NCI-H1092 (cell line): ENCODE measurements at regions not wholly inside any gene's neighbourhood (a gene's known extent, or its start where the extent isn't known, plus 50 kb on each side); places are given as distances from the start of the nearest gene placed in this dataset.

Experiments used
- DNase-seq: peaks from one replicate; lab custom pipeline; 2025; lab: John Stamatoyannopoulos, UW

DNA sequence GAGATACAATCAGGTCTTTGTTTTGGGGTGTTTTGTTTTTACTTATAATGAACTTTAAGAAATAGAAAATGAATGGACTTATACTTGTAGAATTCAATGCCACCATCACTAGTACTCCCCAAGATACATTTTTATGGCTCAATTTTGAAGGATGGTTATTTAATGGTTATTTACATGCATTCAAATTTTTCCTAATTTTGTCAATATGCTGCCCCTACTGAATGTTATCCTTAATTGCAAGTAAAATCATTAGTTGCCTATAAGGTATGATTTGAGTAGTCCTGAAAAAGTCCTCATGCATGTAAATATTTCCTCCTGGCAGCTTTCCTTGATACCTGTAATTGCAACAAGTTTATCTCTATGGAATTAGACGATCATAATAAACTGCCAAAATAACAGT, 391.2 kb downstream of the BCAT1 start:
- DNase-seq = no peak

DNA sequence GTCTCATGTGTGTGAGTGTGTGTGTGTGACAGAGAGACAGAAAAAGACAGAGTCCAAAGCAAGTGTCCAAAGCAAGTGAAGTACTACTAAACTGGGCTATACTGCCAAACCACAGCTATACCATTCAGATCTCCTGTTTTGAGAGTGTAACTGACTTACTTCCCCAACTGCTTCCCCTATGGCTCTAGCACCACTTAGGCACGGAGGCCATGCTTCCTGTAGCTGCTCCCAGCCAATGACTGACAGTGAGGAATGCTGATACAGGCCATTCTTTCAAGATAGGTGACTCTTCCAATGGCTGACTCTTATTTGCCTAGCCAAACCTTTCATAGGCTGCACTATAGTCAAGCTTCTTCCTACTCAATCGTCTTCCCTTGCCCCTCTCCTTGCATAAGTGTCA, 393.2 kb downstream of the BCAT1 start:
- DNase-seq = no peak

DNA sequence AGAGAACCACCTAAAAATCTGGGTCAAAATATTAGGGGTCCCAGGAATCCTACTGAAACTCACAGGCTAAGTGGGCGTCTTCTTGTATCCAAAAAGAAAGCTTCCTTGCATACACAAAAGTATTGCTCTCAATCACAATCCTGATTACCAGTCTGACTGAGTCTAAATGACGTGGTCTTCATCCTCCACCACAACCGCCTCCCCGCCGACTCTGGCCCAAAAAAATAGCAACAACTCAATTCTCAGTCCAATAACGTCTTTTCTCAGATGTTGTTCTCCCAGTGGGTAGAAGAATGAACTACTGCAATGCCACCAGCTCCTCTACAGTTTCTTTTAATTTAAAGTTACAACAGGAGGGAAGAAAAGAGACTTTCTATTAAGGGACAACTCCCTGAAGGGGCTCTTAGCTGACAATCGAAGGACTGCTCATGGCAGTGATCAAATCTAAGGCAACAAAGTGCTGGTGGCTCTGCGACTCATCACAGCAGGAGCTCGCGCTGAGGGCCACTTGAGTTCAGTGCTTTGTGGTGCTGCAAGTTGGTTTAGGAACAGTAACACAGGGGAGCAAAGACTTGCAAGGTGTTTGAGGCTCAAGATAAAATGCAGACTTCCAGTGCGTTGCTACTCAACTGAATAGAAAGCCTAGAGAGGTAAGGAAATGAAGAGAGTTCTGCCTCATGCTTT, 394.1 kb downstream of the BCAT1 start:
- no peak for DNase-seq

- DNase-seq = no peak
These were observed 395.6 kb downstream of the BCAT1 start for GRCh38 chr12:24553259-24553658.

- DNase-seq = peak; percentile 27
These were observed 397.6 kb downstream of the BCAT1 start for GRCh38 chr12:24551163-24551786.

- DNase-seq = no peak
These were observed 398.3 kb downstream of the BCAT1 start for GRCh38 chr12:24550609-24551008.

DNA sequence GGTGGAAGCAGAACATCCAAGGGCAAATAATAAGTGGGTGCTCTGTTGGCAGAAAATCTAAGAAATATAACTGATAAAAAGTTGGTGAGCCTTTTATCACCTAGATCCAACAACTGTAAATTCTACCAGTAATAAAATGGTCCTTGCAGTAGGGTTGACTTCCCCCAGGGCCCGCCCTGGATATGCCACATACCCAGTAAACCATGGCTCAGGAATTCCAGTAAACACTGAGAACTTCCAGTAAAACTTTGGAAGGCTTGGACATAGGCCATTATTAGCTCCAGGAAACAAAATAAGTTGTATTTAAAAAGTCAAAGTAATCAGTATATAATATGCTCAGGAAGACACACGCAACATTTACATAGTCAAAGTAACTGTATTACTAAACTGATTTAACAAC, 402.2 kb downstream of the BCAT1 start:
- no peak for DNase-seq

DNA sequence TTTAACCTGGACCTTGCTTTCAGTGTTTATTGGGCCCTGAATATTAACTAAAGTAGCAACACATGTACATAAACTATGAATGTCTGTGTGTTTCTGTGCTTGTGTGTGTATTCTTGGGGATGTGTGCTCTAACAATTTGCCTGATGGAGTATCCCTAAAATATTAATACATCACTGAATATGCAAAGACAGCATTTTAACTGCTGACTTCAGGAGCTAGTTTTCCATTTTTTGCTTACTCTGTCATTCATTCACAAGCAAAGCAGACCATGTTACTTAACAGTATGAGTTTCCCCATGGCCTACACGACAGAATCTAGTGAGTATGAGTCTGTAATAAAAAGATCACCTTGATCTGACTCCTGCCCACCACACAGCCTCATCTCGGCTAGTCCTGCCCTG, 402.8 kb downstream of the BCAT1 start:
- no peak for DNase-seq

DNA sequence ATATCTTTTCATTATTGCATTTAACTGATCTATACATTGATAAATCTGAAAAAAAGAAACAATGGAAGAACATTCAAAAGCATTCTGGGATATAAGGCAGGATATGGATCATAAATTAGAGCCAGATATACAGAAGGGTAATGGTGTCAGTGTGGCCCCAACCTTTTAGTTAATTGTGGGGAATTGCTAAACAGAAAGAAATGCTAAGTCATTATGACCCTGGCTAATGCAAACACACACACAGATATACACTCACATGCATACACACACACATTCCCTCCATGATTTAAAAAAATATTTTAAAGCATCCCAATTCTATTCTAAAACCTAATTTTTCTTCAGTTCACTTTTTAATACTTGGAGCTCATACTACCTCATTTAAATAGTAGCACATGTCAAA, 404.5 kb downstream of the BCAT1 start:
- DNase-seq = no peak

- no peak for DNase-seq
These were observed 407.6 kb downstream of the BCAT1 start for GRCh38 chr12:24541193-24541871.

GRCh38 chr12:24539646-24540045, 409.3 kb downstream of the BCAT1 start:
- DNase-seq = no peak

- DNase-seq = no peak
These were observed 411.6 kb downstream of the BCAT1 start for GRCh38 chr12:24537083-24537860.

- no peak for DNase-seq
These were observed 413.4 kb downstream of the BCAT1 start for GRCh38 chr12:24535334-24536069.

DNA sequence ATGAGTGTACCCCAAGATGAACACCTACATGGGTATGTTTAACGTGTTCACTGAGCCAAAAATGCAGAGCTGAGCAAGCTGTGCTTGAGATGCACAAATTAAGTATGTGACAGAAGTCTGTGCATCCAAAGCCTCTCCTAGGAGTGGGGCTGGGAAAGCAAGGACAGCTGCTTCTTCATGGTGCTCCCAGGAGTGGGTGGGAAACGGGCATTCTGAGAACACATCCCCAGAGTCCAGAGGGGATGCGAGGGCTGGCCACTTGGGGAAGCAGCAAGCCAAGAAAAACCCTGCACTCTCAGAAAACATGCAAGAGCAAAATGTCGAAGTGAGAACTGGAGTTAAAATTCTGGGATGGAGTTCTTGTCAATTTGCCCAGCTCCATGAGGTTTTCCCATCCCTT, 414.3 kb downstream of the BCAT1 start:
- DNase-seq = no peak

GRCh38 chr12:24533716-24534352, 415.1 kb downstream of the BCAT1 start:
- no peak for DNase-seq

GRCh38 chr12:24530689-24531088, 418.2 kb downstream of the BCAT1 start:
- no peak for DNase-seq

GRCh38 chr12:24527102-24527501, 421.8 kb downstream of the BCAT1 start:
- no peak for DNase-seq

DNA sequence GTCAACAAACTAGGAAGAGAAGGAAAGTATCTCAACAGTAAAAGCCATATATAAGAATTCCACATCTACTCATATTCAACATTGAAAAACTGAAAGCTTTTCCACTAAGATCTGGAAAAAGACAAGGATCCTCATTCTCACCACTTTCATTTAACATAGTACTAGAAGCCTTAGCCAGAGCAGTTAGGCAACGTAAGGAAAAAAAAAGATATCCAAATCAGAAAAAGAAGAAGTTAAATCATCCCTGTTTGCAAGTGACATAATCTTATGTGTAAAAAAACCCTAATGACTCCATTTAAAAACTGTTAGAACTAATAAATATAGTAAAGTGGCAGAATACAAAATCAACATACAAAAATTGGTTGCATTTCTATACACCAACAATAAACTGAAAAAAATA, 426.2 kb downstream of the BCAT1 start:
- no peak for DNase-seq

GRCh38 chr12:24519759-24520158, 429.1 kb downstream of the BCAT1 start:
- no peak for DNase-seq

- DNase-seq = no peak
These were observed 431.9 kb downstream of the BCAT1 start for GRCh38 chr12:24517000-24517399.

DNA sequence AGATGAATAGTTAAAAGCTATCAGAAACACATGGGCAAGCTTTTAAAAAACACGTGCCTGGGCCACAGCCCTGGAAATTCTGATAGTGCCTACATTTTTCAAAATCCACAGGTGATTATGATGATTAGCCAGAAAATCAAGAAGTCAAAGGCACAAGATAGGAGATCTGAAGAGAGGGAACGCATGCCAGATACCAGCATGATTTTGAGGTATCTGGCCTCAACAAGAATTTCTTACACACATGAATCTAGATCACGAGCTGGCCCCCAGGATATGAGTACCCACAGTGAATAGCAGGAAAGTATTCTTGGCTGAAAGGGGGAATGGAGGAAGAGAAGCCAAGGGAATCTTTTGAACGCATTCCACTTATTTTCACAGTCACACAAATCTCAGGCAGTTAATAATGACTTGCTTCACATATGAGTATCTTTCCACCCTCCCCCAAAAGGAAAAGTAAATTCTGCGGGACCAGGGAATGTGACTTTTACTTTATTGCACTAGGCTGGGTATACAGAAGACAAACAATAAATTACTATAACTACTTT, 438.2 kb downstream of the BCAT1 start:
- DNase-seq = no peak
